HG03378 (cell line): ENCODE measurements at regions not wholly inside any gene's neighbourhood (a gene's known extent, or its start where the extent isn't known, plus 50 kb on each side); places are given as distances from the start of the nearest gene placed in this dataset.
"Not testable (repeated sequence)": the region's sequence is repeated elsewhere in the genome, so short reads cannot be mapped to it uniquely, and the experiment has no call there.

ENCODE experiments used
- ATAC-seq: cut with Tn5 transposase; IDR thresholded peaks from one replicate; pipeline ENCODE4 v1.9.1; 2021; ENCODE audit warnings: mild to moderate bottlenecking, moderate library complexity; ENCODE audit not compliant: unreplicated experiment

DNA sequence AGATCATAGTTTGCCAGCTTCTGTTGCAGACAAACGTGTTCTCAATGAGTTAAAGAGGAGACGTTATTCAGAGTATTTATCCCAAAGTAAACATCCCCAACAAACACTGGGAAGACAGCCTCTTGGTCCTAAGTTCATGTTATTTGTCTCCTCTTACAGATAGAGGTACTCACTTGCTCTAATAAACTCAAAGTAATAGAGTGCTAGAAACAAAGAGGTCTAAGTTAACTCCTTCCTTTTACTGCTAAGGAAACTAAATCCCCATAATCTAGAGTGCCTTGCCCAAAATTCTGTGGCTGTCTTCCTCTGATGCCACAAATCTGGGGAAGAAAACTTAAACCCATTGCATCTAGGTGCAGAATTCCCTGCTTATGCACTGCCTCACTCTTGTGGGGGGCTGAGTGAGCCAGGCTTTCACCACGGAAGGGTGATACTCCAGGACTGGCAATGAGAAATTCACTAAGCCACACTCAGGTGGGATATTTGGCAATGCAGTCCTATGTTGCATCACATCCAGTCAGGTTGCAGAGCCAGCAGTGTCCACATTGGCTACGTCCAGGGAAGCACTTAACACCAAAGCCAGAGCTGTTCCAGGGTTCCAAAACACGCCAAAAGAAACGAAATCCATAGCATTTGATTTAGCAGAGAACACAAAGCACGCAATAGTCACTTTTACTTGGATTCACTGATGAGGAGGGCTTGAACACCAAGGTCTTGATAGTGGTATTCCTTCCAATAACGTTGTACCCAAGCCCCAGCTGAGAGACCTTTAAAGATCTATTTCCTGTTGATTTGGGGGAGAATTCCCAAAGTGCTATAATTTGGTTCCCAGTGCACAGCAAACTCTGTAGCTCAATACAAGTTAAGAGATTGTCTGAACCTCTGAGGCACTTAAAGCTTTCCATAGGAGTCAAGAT is 81.0 kb upstream of the FOXQ1 start:
- no peak for ATAC-seq

DNA sequence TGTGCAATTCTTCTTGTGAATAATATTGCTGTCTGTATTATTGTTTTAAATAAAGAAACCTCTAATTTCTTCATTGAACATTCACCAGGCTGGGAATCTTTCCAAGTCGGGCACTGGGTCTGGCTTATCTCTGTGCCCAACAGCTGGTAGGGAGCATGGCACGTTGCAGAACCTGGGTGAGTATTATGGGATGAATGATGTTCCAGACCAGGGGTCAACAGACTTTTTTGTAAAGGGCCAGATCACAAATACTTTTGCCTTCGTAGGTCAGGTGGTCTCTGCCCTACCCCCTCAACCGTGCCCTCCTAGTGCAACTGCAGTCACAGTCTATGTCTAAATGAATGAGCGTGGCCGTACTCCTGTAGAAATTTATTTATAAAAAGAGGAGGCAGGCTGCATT is 81.6 kb upstream of the FOXQ1 start:
- ATAC-seq, result no peak

GRCh38 chr6:1229808-1230207 is 82.1 kb upstream of the FOXQ1 start:
- ATAC-seq, result no peak

DNA sequence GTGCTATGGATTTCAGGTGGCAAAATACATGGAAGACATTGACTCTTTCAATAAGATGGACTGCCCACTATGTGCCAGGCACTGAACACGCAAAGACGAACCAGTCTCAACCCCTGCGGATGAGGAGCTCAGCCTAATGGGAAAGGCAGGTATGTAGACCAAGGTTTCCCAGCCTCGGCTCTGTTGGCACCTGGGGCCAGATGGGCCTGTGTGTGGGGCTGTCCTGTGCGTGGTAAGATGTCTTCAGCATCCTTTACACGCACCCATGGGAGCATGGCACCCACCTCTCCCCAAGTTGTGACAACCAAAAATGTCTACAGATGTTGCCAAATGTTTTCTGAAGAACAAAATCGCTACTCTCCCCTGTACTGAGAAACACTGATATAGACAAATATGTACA is 82.6 kb upstream of the FOXQ1 start:
- no peak for ATAC-seq

GRCh38 chr6:1228754-1229191 is 83.1 kb upstream of the FOXQ1 start:
- no peak for ATAC-seq

DNA sequence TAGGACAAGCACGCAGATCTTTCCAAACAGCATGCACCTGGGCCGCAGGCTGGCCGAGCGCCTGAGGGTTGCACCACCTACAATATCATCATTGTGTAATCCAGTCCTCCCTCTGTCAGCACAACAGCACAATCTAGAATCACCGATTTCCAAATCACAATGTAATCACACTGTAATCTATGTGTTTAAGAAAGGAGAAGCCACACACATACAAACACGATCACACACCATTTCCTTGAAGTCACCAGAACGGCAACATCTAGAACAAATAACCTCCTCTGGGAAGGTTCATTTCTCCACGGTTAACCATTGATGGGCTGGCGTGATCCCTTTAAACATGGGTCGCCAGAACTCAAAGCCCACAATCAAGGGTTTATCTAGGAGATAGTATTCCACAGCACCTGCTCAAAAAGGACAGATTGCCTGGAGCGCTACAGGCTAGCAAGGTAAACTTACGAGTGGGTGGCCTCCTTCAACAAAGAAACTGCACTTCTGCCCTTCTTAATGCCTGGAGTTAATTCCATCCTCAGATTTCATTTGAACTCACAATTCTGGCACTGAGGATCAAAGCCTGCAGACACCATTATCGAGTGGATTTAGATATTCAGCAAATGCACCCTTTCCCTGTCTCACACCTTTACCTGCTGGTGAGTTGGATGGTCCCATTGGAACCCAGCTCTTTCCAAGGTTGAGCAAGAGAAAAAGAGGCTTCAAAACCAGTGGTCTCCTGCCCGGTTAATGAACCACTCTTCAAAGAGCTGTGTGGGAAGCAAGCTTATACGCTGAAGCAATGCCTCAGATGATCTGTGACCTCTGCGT is 83.8 kb upstream of the FOXQ1 start:
- no peak for ATAC-seq

DNA sequence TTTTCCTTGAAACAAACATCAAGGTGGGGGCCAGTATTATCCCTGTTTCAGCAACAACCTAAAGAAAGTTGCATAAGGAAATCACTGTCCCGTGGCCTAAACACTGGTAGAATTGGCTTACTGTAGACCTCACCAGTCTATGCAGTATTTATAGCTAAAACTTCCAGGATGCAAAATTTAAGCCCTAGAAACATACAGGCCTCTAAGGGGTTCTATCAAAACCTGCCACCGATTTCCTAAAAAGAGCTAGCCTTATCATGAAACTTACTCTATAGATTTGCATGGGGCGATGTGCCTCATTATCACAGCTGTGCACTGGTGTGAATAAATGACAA is 84.3 kb upstream of the FOXQ1 start:
- no peak for ATAC-seq

GRCh38 chr6:1226277-1227099 is 85.4 kb upstream of the FOXQ1 start:
- ATAC-seq, result no peak

DNA sequence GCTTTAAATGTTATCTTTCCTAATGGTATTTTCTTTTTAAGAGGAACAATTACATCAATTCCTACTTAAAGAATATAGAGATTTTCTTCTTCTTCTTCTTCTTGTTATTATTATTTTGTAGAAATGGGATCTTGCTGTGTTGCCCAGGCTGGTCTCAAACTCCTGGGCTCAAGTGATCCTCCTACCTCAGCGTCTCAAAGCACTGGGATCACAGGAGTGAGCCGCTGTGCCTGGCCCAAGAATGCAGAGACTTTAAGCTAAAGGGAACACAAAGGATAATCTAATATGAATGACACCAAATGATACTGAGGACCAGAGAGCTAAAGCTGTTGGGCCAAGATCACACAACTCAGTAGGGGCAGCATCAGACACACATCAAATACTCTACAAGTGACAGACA is 87.4 kb upstream of the FOXQ1 start:
- no peak for ATAC-seq

GRCh38 chr6:1222728-1223595 is 88.9 kb upstream of the FOXQ1 start:
- no peak for ATAC-seq

- ATAC-seq, result no peak
Measured at GRCh38 chr6:1217396-1217795, 94.5 kb upstream of the FOXQ1 start.

- ATAC-seq, result no peak
Measured at GRCh38 chr6:1216488-1216974, 95.4 kb upstream of the FOXQ1 start.

GRCh38 chr6:1215884-1216487 is 95.9 kb upstream of the FOXQ1 start:
- ATAC-seq, result no peak

- no peak for ATAC-seq
Measured at GRCh38 chr6:1215023-1215422, 96.9 kb upstream of the FOXQ1 start.

- no peak for ATAC-seq
Measured at GRCh38 chr6:1212919-1213318, 99.0 kb upstream of the FOXQ1 start.

- ATAC-seq, result not testable (repeated sequence)
Measured at GRCh38 chr6:1212138-1212537, 99.8 kb upstream of the FOXQ1 start.

- not testable (repeated sequence) for ATAC-seq
Measured at GRCh38 chr6:1210631-1211030, 101.3 kb upstream of the FOXQ1 start.

GRCh38 chr6:1208876-1209275 is 103.0 kb upstream of the FOXQ1 start:
- ATAC-seq, result no peak

DNA sequence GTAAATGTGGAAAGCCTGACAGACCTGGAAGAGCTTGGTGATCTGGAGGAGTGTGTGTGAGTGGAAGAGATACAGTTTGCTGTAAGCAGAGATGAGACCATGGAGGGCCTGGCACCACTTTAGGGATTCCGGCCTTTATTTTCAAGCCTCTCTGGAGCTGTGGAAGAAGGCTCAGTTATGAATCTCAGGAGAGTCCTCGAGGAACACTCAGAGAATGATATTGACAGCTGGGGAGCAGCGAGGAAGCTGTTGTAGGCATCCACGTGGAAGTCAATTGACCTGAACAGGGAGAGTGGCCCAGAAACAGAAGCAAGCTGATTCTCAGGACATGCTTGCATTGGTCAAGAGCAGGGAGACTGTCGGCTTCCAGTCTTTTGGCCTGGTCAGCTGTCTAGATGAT is 108.4 kb upstream of the FOXQ1 start:
- ATAC-seq, result no peak

DNA sequence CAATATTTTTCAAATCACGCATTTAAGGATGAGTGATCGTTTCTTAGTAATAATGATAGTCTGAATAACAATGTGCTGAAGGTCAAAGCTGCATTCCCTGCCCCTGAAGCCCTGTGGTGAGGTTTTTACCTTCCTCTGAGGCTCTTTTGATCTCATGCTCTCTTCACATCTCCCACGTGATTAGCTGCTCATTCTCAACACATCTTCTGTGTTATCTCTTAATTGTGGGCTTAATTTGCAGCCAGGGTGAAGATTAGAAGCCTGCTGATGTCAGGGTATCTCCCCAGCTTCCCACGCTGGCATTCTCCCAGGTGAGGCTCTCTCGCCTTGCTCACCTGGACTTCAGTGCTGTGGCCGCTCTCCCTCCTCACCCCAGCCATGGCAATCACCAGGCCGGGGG is 109.7 kb upstream of the FOXQ1 start:
- no peak for ATAC-seq
